B cell (primary cell): ENCODE measurements at regions not wholly inside any gene's neighbourhood (a gene's known extent, or its start where the extent isn't known, plus 50 kb on each side); places are given as distances from the start of the nearest gene placed in this dataset.

Source experiments
- ATAC-seq: fragments of 200-7000 bp; cut with Tn5 transposase; one replicate; pipeline ENCODE4 v1.10.0; 2021; ENCODE audit warnings: low read depth, mild to moderate bottlenecking, moderate number of reproducible peaks, moderate library complexity
- CTCF ChIA-PET: fragments of 350-600 bp; sonication (Branson Sonifier 250); formaldehyde crosslinking; loops from one replicate; lab custom pipeline; 2021; ENCODE audit warnings: antibody characterized with exemption, inconsistent platforms; lab: Charles Lee
- POLR2A ChIA-PET: fragments of 350-600 bp; sonication (Branson Sonifier 250); formaldehyde crosslinking; loops from one replicate; lab custom pipeline; 2021; ENCODE audit warnings: antibody characterized with exemption; lab: Charles Lee
- DNase-seq: peaks from one replicate; pipeline ENCODE4 v3.0.0; 2013
- H2AFZ ChIP-seq: 2 replicates; pipeline ENCODE4 v1.6.1; 2012; ENCODE audit warnings: mild to moderate bottlenecking, low read depth, low read length; ENCODE audit not compliant: insufficient read depth, poor library complexity, severe bottlenecking
- H3K27ac ChIP-seq, 2 donors: 1 replicate in 1 of 2; 2 replicates in 1 of 2; pipeline ENCODE4 v1.5.1; 2012 to 2013; ENCODE audit warnings: low read length in 2 of 2, mild to moderate bottlenecking in 2 of 2, moderate library complexity in 1 of 2
- H3K27me3 ChIP-seq, 4 experiments: fragments of 200-600 bp in 1 of 4; sonication (generic) in 1 of 4; replicated peaks in 1 of 4; 1 replicate in 2 of 4; 2 replicates in 2 of 4; pipeline versions ENCODE4 v1.6.1 to v1.7.0; 2013 to 2016; ENCODE audit warnings: low read length in 3 of 4, mild to moderate bottlenecking in 2 of 4, mixed read lengths in 1 of 4, moderate library complexity in 1 of 4; ENCODE audit not compliant: insufficient read depth in 4 of 4, control insufficient read depth in 3 of 4; ENCODE audit errors: control extremely low read depth in 1 of 4
- H3K36me3 ChIP-seq, 2 experiments: replicated peaks in 1 of 2; 1 replicate in 1 of 2; 2 replicates in 1 of 2; pipeline versions ENCODE4 v1.6.1 to v1.7.1; 2013; ENCODE audit warnings: low read length in 1 of 2; ENCODE audit not compliant: insufficient read depth in 2 of 2, control insufficient read depth in 1 of 2; ENCODE audit errors: control extremely low read depth in 1 of 2, extremely low read depth in 1 of 2
- H3K4me1 ChIP-seq, 2 donors: fragments of 200-600 bp in 1 of 2; sonication (generic) in 1 of 2; 1 replicate in 1 of 2; 2 replicates in 1 of 2; pipeline versions ENCODE4 v1.5.1 to v1.6.1; 2013 to 2017; ENCODE audit warnings: low read length in 2 of 2; ENCODE audit not compliant: control insufficient read depth in 2 of 2, insufficient read depth in 2 of 2
- H3K4me2 ChIP-seq: replicated peaks from 2 replicates; pipeline ENCODE3; 2012; ENCODE audit warnings: mild to moderate bottlenecking, low read depth, low read length; ENCODE audit not compliant: poor library complexity, severe bottlenecking
- H3K4me3 ChIP-seq, 5 experiments: fragments of 200-600 bp in 1 of 5; sonication (generic) in 1 of 5; 1 replicate in 3 of 5; 2 replicates in 2 of 5; pipeline versions ENCODE4 v1.5.1 to v1.7.0; 2011 to 2016; ENCODE audit warnings: low read length in 4 of 5, mild to moderate bottlenecking in 4 of 5, low read depth in 2 of 5, control low read depth in 1 of 5, moderate library complexity in 1 of 5; ENCODE audit not compliant: insufficient read depth in 1 of 5; ENCODE audit errors: control extremely low read depth in 1 of 5, extremely low read depth in 1 of 5
- H3K79me2 ChIP-seq: fragments of 200-600 bp; sonication (generic); one replicate; pipeline ENCODE4 v1.6.0; 2016; ENCODE audit warnings: low read length; ENCODE audit not compliant: control insufficient read depth, insufficient read depth
- H3K9ac ChIP-seq: fragments of 200-600 bp; sonication (generic); 2 replicates; pipeline ENCODE4 v1.6.1; 2017; ENCODE audit warnings: mild to moderate bottlenecking, low read length, moderate library complexity
- H3K9me3 ChIP-seq, 3 donors: one replicate each; pipeline versions ENCODE4 v1.6.1 to v1.7.1; 2013; ENCODE audit warnings: low read length in 2 of 3; ENCODE audit not compliant: control insufficient read depth in 2 of 3, insufficient read depth in 1 of 3; ENCODE audit errors: control extremely low read depth in 1 of 3
- H4K20me1 ChIP-seq: 2 replicates; pipeline ENCODE4 v1.6.0; 2012; ENCODE audit warnings: mild to moderate bottlenecking, low read length; ENCODE audit not compliant: insufficient read depth, control insufficient read depth, poor library complexity, severe bottlenecking
- H3K27ac Mint-ChIP-seq: one replicate; pipeline ENCODE4 v1.8.0; 2021; ENCODE audit warnings: mixed read lengths
- H3K27me3 Mint-ChIP-seq: one replicate; pipeline ENCODE4 v1.8.0; 2021; ENCODE audit warnings: mixed read lengths
- H3K4me1 Mint-ChIP-seq: one replicate; pipeline ENCODE4 v1.8.0; 2021; ENCODE audit warnings: mixed read lengths
- H3K4me3 Mint-ChIP-seq: one replicate; pipeline ENCODE4 v1.8.0; 2021; ENCODE audit warnings: mixed read lengths
- H3K9me3 Mint-ChIP-seq: one replicate; pipeline ENCODE4 v1.8.0; 2022; ENCODE audit warnings: mixed read lengths; ENCODE audit not compliant: insufficient read depth
- CTCF ChIP-seq: fragments of 200-600 bp; IDR thresholded peaks from one replicate; pipeline ENCODE4 v1.8.0; 2022; ENCODE audit warnings: antibody characterized with exemption, mild to moderate bottlenecking
- EZH2 ChIP-seq: IDR thresholded peaks from 2 replicates; pipeline ENCODE4 v1.6.1; 2012; ENCODE audit warnings: borderline replicate concordance, low read depth, mild to moderate bottlenecking, moderate library complexity, low read length; ENCODE audit not compliant: insufficient read depth, poor library complexity, severe bottlenecking
- WGBS: methylation state at CpG from one replicate; pipeline ENCODE4 v1.1.5; 2013; ENCODE audit warnings: missing lambda C conversion rate; ENCODE audit not compliant: insufficient coverage; 5-methylcytosine and 5-hydroxymethylcytosine counted together
- intact Hi-C: fragments of 100-400 bp; cut with micrococcal nuclease; formaldehyde crosslinking; loops from one replicate; pipeline ENCODE4 v1.10.0; 2022

DNA sequence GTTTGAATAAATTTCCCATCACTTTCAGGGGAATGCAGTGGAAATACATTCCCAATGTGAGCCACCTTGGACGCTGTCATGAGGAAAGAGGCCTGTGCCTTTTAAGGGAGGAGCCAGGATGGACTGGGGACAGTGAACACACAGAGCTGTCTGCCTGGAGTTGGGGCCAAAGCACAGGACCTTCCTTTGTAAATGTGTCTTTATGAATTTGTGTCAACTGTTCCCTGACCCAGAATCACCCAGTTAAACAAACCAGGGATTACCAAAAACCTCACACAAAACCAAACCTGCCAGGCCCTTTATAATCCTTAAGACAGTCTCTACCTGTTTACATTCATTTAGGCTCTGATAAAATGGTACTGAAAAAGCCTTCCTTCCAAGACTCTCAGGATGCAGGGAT lies 513.7 kb downstream of the MAFB start:
- POLR2A ChIA-PET: no interaction called here

DNA sequence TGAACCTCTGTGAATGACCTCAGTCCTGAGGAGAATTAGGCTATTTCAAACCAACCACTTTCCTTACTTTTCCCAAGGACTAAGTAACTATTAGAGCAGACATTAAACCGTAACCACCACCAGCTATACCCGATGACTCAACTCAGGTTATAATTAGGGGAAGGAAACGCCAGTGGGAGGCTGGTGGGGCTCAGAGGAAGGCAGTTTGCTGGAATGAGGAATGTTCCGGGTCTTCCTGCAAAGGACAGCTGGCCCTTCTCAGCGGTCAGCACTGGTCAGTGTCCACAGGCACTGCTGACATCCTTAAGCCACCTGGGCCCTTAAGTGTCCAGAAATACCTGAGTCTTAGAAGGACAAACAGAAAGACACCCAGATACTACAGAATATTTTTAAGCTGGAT lies 515.2 kb downstream of the MAFB start:
- Histone ChIP-seq H3K4me1 (no peaks in the 10 kb centered on the region), H3K4me2 (no peak overlapping the region), H3K9me3 (no peaks in the 10 kb centered on the region), H4K20me1 (no peaks in the 10 kb centered on the region), H3K79me2 (no peaks in the 10 kb centered on the region), H3K36me3 (no peaks in the 10 kb centered on the region), H2AFZ (no peak overlapping the region), H3K27ac (no peak overlapping the region), H3K9ac (no peak overlapping the region), H3K27me3 (no peaks in the 10 kb centered on the region), H3K4me3 (no peak overlapping the region)
- 0% methylated on average over 3 of the region's 5 CpGs for WGBS
- DNase-seq: no peak
- H3K27ac Mint-ChIP-seq: no peak overlapping the region
- H3K4me3 Mint-ChIP-seq: no peak overlapping the region
- ChIA-PET CTCF (no interaction called here), POLR2A (no interaction called here)
- H3K9me3 Mint-ChIP-seq: no peaks in the 10 kb centered on the region
- intact Hi-C loops: no loop called here
- no peaks in the 10 kb centered on the region for H3K4me1 Mint-ChIP-seq
- peaks cover 29% of the 10 kb centered on the region for H3K27me3 Mint-ChIP-seq
- TF ChIP-seq EZH2 (no peak), CTCF (no peak)
- no peak for ATAC-seq

More for the DNA sequence above, 513.7 kb downstream of the MAFB start:
- H3K36me3 ChIP-seq: no peaks in the 10 kb centered on the region
- no peaks in the 10 kb centered on the region for H3K9me3 Mint-ChIP-seq
- H3K4me3 Mint-ChIP-seq: no peak overlapping the region
- H3K79me2 ChIP-seq: no peaks in the 10 kb centered on the region
- TF ChIP-seq CTCF (no peak), EZH2 (no peak)
- H3K27ac Mint-ChIP-seq: no peak overlapping the region
- DNase-seq (no peak), ATAC-seq (no peak)
- H3K9me3 ChIP-seq: no peaks in the 10 kb centered on the region
- no peaks in the 10 kb centered on the region for H4K20me1 ChIP-seq
- H3K27ac ChIP-seq: no peak overlapping the region
- H3K4me2 ChIP-seq: no peak overlapping the region
- 83% methylated on average over 1 of the region's 1 CpG for WGBS
- CTCF ChIA-PET: no interaction called here
- H2AFZ ChIP-seq: no peak overlapping the region
- H3K4me1 ChIP-seq: no peaks in the 10 kb centered on the region
- intact Hi-C loops: no loop called here
- H3K27me3 Mint-ChIP-seq: peaks cover 29% of the 10 kb centered on the region
- no peaks in the 10 kb centered on the region for H3K27me3 ChIP-seq
- H3K4me1 Mint-ChIP-seq: no peaks in the 10 kb centered on the region
- H3K4me3 ChIP-seq: no peak overlapping the region
- no peak overlapping the region for H3K9ac ChIP-seq
